OCI-LY7 (cell line): ENCODE measurements at regions not wholly inside any gene's neighbourhood (a gene's known extent, or its start where the extent isn't known, plus 50 kb on each side); places are given as distances from the start of the nearest gene placed in this dataset.

Experiments used
- BruUV-seq: library from RNA; stranded (reverse); fragments of 400-500 nt; replicated peaks from 2 replicates; lab custom pipeline; 2021; lab: Mats Ljungman, UMichigan
- CTCF ChIA-PET: fragments of 300-600 bp; sonication (Branson Sonifier 250); formaldehyde crosslinking; loops from one replicate; lab custom pipeline; 2022; ENCODE audit warnings: antibody characterized with exemption; ENCODE audit not compliant: unreplicated experiment; lab: Charles Lee
- POLR2A ChIA-PET: fragments of 300-600 bp; sonication (Branson Sonifier 250); formaldehyde crosslinking; loops from one replicate; lab custom pipeline; 2022; ENCODE audit warnings: antibody characterized with exemption; lab: Charles Lee
- DNase-seq: peaks from one replicate; pipeline ENCODE4 v3.0.0-alpha.2; 2015; ENCODE audit warnings: low spot score
- H2AFZ ChIP-seq: fragments of 200-600 bp; sonication (generic), shearing (Covaris generic); 2 replicates; pipeline ENCODE4 v1.6.1; 2014; ENCODE audit warnings: mild to moderate bottlenecking, antibody characterized with exemption, low read length, moderate library complexity
- H3K27ac ChIP-seq: fragments of 200-600 bp; sonication (generic); 2 replicates; pipeline ENCODE4 v1.5.1; 2014; ENCODE audit warnings: mixed run types, low read depth, mild to moderate bottlenecking, moderate library complexity, low read length, inconsistent platforms; ENCODE audit not compliant: poor library complexity, severe bottlenecking
- H3K36me3 ChIP-seq: fragments of 200-600 bp; sonication (generic); 2 replicates; pipeline ENCODE4 v1.6.1; 2014; ENCODE audit warnings: mild to moderate bottlenecking, antibody characterized with exemption, low read length, moderate library complexity, mixed read lengths; ENCODE audit not compliant: insufficient read depth
- H3K4me1 ChIP-seq: fragments of 200-600 bp; sonication (generic); 2 replicates; pipeline ENCODE4 v1.5.1; 2014; ENCODE audit warnings: mild to moderate bottlenecking, low read length; ENCODE audit not compliant: insufficient read depth, poor library complexity, severe bottlenecking
- H3K4me2 ChIP-seq: fragments of 200-600 bp; sonication (generic); 2 replicates; pipeline ENCODE4 v1.6.1; 2014; ENCODE audit warnings: mild to moderate bottlenecking, low read length
- H3K4me3 ChIP-seq: fragments of 200-600 bp; sonication (generic); 2 replicates; pipeline ENCODE4 v1.5.1; 2014; ENCODE audit warnings: mild to moderate bottlenecking, low read depth, low read length; ENCODE audit not compliant: poor library complexity, severe bottlenecking
- H3K79me2 ChIP-seq: fragments of 200-600 bp; sonication (generic); 2 replicates; pipeline ENCODE4 v1.6.1; 2016; ENCODE audit warnings: low read depth, mild to moderate bottlenecking, low read length, moderate library complexity, mixed read lengths; ENCODE audit not compliant: insufficient read depth
- H3K9me2 ChIP-seq: fragments of 200-600 bp; sonication (generic); 2 replicates; pipeline ENCODE4 v1.6.1; 2016; ENCODE audit warnings: mild to moderate bottlenecking, low read length, mixed read lengths; ENCODE audit not compliant: insufficient read depth
- H3K9me3 ChIP-seq: fragments of 200-600 bp; sonication (generic); 2 replicates; pipeline ENCODE4 v1.6.1; 2014; ENCODE audit warnings: mild to moderate bottlenecking, mixed run types, low read length, mixed read lengths
- H4K20me1 ChIP-seq: fragments of 200-600 bp; sonication (generic); 2 replicates; pipeline ENCODE4 v1.6.1; 2014; ENCODE audit warnings: mild to moderate bottlenecking, antibody characterized with exemption, low read length, moderate library complexity, mixed read lengths; ENCODE audit not compliant: insufficient read depth
- CTCF ChIP-seq: fragments of 200-600 bp; sonication (generic); conservative IDR thresholded peaks from 2 replicates; pipeline ENCODE4 v1.5.1; 2014; ENCODE audit warnings: mild to moderate bottlenecking, antibody characterized with exemption, low read length, moderate library complexity, mixed read lengths
- EZH2phosphoT487 ChIP-seq: fragments of 200-600 bp; sonication (generic); IDR thresholded peaks from 2 replicates; pipeline ENCODE4 v1.6.1; 2018; ENCODE audit warnings: low read depth, borderline replicate concordance, mild to moderate bottlenecking, mixed run types, antibody characterized with exemption, low read length, moderate library complexity, mixed read lengths
- intact Hi-C: fragments of 100-400 bp; cut with micrococcal nuclease; formaldehyde crosslinking; loops from one replicate; pipeline ENCODE4 v1.10.0; 2022; ENCODE audit not compliant: unreplicated experiment

- BruUV-seq: no TSS peak
- intact Hi-C loops: no loop called here
Measured at GRCh38 chr4:26130841-26131432, 189.9 kb upstream of the RBPJ start.

GRCh38 chr4:26131711-26132110, 189.1 kb upstream of the RBPJ start:
- H2AFZ ChIP-seq: no peak overlapping the region
- BruUV-seq: no TSS peak
- H3K4me2 ChIP-seq: no peak overlapping the region
- TF ChIP-seq CTCF: no peak
- no peak for TF ChIP-seq EZH2phosphoT487
- H3K79me2 ChIP-seq: no peaks in the 10 kb centered on the region
- no peak for DNase-seq
- no peaks in the 10 kb centered on the region for H3K4me1 ChIP-seq
- intact Hi-C loops: no loop called here
- no peaks in the 10 kb centered on the region for H4K20me1 ChIP-seq
- H3K36me3 ChIP-seq: no peaks in the 10 kb centered on the region
- no peak overlapping the region for H3K27ac ChIP-seq
- POLR2A ChIA-PET: no interaction called here
- H3K9me3 ChIP-seq: no peaks in the 10 kb centered on the region
- H3K9me2 ChIP-seq: no peaks in the 10 kb centered on the region
- H3K4me3 ChIP-seq: no peak overlapping the region
- CTCF ChIA-PET: no interaction called here

More at GRCh38 chr4:26130841-26131432, 189.9 kb upstream of the RBPJ start:
- ChIA-PET CTCF (no interaction called here), POLR2A (no interaction called here)
- no peak overlapping the region for H3K4me3 ChIP-seq
- no peak overlapping the region for H3K4me2 ChIP-seq
- no peak for DNase-seq
- no peaks in the 10 kb centered on the region for H3K79me2 ChIP-seq
- no peak overlapping the region for H2AFZ ChIP-seq
- no peaks in the 10 kb centered on the region for H3K9me3 ChIP-seq
- no peak for TF ChIP-seq EZH2phosphoT487
- TF ChIP-seq CTCF: no peak
- H3K4me1 ChIP-seq: no peaks in the 10 kb centered on the region
- H3K36me3 ChIP-seq: no peaks in the 10 kb centered on the region
- H3K27ac ChIP-seq: no peak overlapping the region
- no peaks in the 10 kb centered on the region for H3K9me2 ChIP-seq
- no peaks in the 10 kb centered on the region for H4K20me1 ChIP-seq

- Histone ChIP-seq H3K4me3 (no peak overlapping the region), H4K20me1 (no peaks in the 10 kb centered on the region), H3K79me2 (no peaks in the 10 kb centered on the region), H3K27ac (no peak overlapping the region), H3K4me1 (no peaks in the 10 kb centered on the region), H3K9me2 (no peaks in the 10 kb centered on the region), H3K36me3 (no peaks in the 10 kb centered on the region), H3K4me2 (no peak overlapping the region), H2AFZ (no peak overlapping the region), H3K9me3 (no peaks in the 10 kb centered on the region)
- intact Hi-C loops: no loop called here
- ChIA-PET POLR2A (interaction anchor here (0.6 kb wide), 1 partner anchor 122 kb away, joined by 5 read pairs; no protein-coding TSS in a partner anchor), CTCF (no interaction called here)
- BruUV-seq: no TSS peak
- TF ChIP-seq CTCF (peak; percentile 51), EZH2phosphoT487 (no peak)
- peak; percentile 8 for DNase-seq
Measured at GRCh38 chr4:26132858-26133257, 188.0 kb upstream of the RBPJ start.
